ENCODE measurements at regions not wholly inside any gene's neighbourhood (a gene's known extent, or its start where the extent isn't known, plus 50 kb on each side); places are given as distances from the start of the nearest gene placed in this dataset.

DNA sequence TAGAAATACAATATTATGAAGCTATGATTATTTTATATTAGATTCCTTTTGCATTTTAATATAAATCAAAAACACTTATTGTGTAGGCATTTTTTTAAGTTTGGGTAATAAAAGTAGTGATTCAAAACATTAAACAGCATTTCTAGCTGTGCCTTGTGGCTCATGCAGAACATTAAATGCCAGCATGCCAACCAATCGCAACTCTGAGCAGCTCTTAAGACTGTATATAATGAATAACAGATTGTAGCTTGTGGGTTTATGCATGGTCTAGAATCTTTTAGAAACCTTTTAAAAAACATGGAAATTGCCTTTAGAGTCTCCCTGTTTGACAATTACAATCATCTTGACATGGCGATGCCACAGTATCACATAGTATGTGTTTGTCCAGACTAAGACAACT is 903.8 kb downstream of the EFNA5 start:
- no peak overlapping the region for H3K4me3 ChIP-seq
- ATAC-seq = no peak
- H3K27me3 ChIP-seq (ENCODE audit: insufficient read depth in 3 of 3, low read length in 2 of 3) = no peaks in the 10 kb centered on the region
- DNase-seq = no peak
- no peaks in the 10 kb centered on the region for H3K9me3 ChIP-seq
- 84 to 88% (median 88%) methylated on average over 2 of the region's 2 CpGs for WGBS, 3 donors
- H3K27ac ChIP-seq = no peak overlapping the region
- no peaks in the 10 kb centered on the region for H3K36me3 ChIP-seq (ENCODE audit: insufficient read depth in 1 of 2, low read depth in 1 of 2)
- intact Hi-C loops (cut with DNase I) = no loop called here
- no peaks in the 10 kb centered on the region for H3K4me1 ChIP-seq
- TF ChIP-seq, protein P1, sequence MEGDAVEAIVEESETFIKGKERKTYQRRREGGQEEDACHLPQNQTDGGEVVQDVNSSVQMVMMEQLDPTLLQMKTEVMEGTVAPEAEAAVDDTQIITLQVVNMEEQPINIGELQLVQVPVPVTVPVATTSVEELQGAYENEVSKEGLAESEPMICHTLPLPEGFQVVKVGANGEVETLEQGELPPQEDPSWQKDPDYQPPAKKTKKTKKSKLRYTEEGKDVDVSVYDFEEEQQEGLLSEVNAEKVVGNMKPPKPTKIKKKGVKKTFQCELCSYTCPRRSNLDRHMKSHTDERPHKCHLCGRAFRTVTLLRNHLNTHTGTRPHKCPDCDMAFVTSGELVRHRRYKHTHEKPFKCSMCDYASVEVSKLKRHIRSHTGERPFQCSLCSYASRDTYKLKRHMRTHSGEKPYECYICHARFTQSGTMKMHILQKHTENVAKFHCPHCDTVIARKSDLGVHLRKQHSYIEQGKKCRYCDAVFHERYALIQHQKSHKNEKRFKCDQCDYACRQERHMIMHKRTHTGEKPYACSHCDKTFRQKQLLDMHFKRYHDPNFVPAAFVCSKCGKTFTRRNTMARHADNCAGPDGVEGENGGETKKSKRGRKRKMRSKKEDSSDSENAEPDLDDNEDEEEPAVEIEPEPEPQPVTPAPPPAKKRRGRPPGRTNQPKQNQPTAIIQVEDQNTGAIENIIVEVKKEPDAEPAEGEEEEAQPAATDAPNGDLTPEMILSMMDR (IDR thresholded peaks at IDR 0.05) = no peak

- Histone ChIP-seq H3K36me3 (ENCODE audit: insufficient read depth in 1 of 2, low read depth in 1 of 2) (no peaks in the 10 kb centered on the region), H3K27ac (no peak overlapping the region), H3K27me3 (ENCODE audit: insufficient read depth in 3 of 3, low read length in 2 of 3) (no peaks in the 10 kb centered on the region), H3K4me1 (no peaks in the 10 kb centered on the region), H3K9me3 (no peaks in the 10 kb centered on the region), H3K4me3 (no peak overlapping the region)
- TF ChIP-seq, protein P1 (IDR thresholded peaks at IDR 0.05) = no peak
- intact Hi-C loops (cut with DNase I) = no loop called here
- 61 to 67% (median 66%) methylated on average over 3 of the region's 3 CpGs for WGBS, 3 donors
- DNase-seq (no peak), ATAC-seq (no peak)
Measured at GRCh38 chr5:106759581-106759980, 911.2 kb downstream of the EFNA5 start.

- Histone ChIP-seq H3K27me3 (ENCODE audit: insufficient read depth in 3 of 3, low read length in 2 of 3) (no peaks in the 10 kb centered on the region), H3K4me1 (no peaks in the 10 kb centered on the region), H3K4me3 (no peak overlapping the region), H3K36me3 (ENCODE audit: insufficient read depth in 1 of 2, low read depth in 1 of 2) (no peaks in the 10 kb centered on the region), H3K9me3 (no peaks in the 10 kb centered on the region), H3K27ac (no peak overlapping the region)
- TF ChIP-seq, protein P1 (IDR thresholded peaks at IDR 0.05) = no peak
- ATAC-seq (no peak), DNase-seq (no peak)
- intact Hi-C loops (cut with DNase I) = no loop called here
- WGBS, 3 donors = 59 to 87% (median 67%) methylated on average over 1 of the region's 1 CpG
Measured at GRCh38 chr5:106759152-106759551, 911.6 kb downstream of the EFNA5 start.

DNA sequence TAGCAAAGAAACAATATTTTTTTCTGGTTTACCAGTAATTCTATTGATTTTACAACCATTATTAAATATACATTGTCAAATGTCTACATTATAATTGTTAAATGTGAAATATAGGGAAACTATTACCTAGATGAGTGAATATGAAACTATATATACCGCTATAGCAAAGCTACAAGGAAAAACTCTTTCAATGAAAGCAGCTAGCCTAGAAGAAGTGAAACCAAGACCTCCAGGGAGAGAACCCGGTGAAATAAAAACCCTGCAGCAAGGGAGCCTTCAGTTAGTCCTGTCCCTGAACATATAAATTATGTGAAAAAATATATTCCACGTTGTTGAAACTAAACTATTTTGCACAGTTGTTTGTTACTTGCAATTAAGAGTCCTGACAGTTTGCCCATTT is 913.1 kb downstream of the EFNA5 start:
- ATAC-seq (no peak), DNase-seq (no peak)
- WGBS, 3 donors = 46 to 59% (median 51%) methylated on average over 3 of the region's 3 CpGs
- TF ChIP-seq, protein P1 (IDR thresholded peaks at IDR 0.05) = no peak
- H3K4me1 ChIP-seq = no peaks in the 10 kb centered on the region
- H3K36me3 ChIP-seq (ENCODE audit: insufficient read depth in 1 of 2, low read depth in 1 of 2) = no peaks in the 10 kb centered on the region
- H3K27ac ChIP-seq = no peak overlapping the region
- intact Hi-C loops (cut with DNase I) = no loop called here
- H3K4me3 ChIP-seq = no peak overlapping the region
- no peaks in the 10 kb centered on the region for H3K27me3 ChIP-seq (ENCODE audit: insufficient read depth in 3 of 3, low read length in 2 of 3)
- no peaks in the 10 kb centered on the region for H3K9me3 ChIP-seq

DNA sequence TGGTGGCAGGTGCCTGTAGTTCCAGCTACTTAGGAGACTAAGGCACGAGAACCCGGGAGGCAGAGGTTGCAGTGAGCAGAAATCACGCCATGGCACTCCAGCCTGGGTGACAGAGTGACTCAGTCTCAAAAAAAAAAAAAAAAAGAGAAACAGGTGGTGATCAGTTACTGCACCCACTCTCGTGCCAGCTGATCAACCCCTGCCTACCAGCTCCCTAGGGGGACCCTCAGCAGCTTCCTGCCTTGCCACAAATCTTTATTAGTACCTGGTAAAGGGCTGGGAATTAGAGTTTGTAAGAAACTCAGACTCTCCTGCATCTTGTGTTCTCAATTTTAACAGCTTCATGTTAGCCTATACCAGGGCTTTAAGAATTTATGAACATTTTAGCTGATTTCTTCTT is 914.9 kb downstream of the EFNA5 start:
- Histone ChIP-seq H3K36me3 (ENCODE audit: insufficient read depth in 1 of 2, low read depth in 1 of 2) (no peaks in the 10 kb centered on the region), H3K4me3 (no peak overlapping the region), H3K4me1 (no peaks in the 10 kb centered on the region), H3K27me3 (ENCODE audit: insufficient read depth in 3 of 3, low read length in 2 of 3) (no peaks in the 10 kb centered on the region), H3K27ac (no peak overlapping the region), H3K9me3 (no peaks in the 10 kb centered on the region)
- DNase-seq (peak in 1 of 2 donors; percentile 30), ATAC-seq (no peak)
- WGBS, 3 donors = 65 to 78% (median 68%) methylated on average over 4 of the region's 4 CpGs
- intact Hi-C loops (cut with DNase I) = no loop called here
- TF ChIP-seq, protein P1 (IDR thresholded peaks at IDR 0.05) = no peak
